ENCODE measurements at regions not wholly inside any gene's neighbourhood (a gene's known extent, or its start where the extent isn't known, plus 50 kb on each side); places are given as distances from the start of the nearest gene placed in this dataset.
"Not testable (repeated sequence)": the region's sequence is repeated elsewhere in the genome, so short reads cannot be mapped to it uniquely, and the experiment has no call there.

DNA sequence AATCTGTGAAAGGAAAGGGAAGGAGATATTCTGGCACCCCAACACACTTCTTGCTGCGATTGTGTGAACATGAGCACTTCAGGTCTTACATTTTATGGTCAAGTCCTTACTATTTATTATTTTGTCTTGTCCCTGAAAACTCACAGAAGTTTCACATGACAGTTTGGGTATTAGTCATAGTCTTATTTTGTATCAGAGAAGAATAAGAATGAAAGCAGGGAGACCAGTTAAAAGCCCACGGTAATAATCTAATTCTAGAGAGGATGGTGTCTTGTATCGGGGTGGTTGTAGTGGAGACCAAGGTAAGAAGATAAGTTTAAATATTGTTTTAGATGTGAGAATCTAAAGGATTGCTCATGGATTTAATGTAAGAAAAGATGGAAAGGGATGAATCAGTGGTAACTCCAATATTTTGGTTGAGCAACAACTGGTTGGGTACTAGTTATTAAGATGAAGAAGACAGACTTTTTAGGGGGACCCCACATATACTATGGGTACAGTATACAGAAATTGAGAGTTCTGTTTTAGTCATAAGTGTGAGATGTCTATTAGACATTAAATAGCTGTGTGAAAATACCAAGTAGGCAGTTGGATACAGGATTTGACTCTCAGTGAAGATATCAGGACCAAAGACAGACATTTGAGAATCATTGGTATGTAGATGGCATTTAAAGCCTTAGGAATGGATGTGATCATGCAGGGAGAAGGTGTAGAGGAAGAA, 227.6 kb downstream of the MFSD1 start:
- in situ Hi-C loops (cut with MboI; ENCODE audit: low pct_unique_long_range_greater_than_20kb in 2 of 9, low sequenced_read_pairs in 9 of 9, unreplicated experiment in 9 of 9) = no loop called here
- H3K4me3 ChIP-seq = no peak overlapping the region
- peaks cover 0 to 2% of the 10 kb centered on the region in 2 donors for H3K4me1 ChIP-seq (replicated peaks in 1 of 2)
- ATAC-seq (replicated peaks in 6 of 8) = no peak
- H3K27ac ChIP-seq = no peak overlapping the region
- 37 to 100% (median 88%) methylated on average over 1 to 3 of the region's 3 CpGs for WGBS, 10 experiments

DNA sequence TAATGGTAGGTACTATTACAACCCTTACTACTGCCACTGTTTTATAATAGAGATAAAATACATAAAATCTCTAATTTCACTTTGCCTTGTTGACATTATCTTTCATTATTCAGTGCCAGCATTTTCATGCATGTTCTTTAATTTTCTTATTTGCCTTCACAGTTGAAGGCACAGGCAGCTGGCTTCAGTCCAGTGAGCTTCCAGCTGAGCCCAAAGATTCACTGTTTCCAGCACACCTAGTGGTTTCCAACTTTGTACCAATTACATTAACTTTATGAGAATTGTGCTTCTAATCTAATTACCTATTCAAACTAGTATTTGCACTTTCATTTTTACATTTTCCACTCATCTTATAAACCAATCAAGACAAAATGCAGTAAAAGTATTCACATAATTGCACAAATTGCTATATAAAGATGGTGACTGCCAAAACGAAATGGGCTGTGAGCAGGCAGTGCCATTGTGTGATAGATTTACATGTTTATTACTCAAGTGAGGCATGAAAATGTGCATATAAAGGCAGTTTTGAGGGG, 228.3 kb downstream of the MFSD1 start:
- Histone ChIP-seq H3K27ac (no peak overlapping the region), H3K4me1 (replicated peaks in 1 of 2) (peaks cover 0 to 2% of the 10 kb centered on the region in 2 donors), H3K4me3 (no peak overlapping the region)
- no peak for ATAC-seq (replicated peaks in 6 of 8)
- in situ Hi-C loops (cut with MboI; ENCODE audit: low pct_unique_long_range_greater_than_20kb in 2 of 9, low sequenced_read_pairs in 9 of 9, unreplicated experiment in 9 of 9) = no loop called here
- 0 to 83% (median 67%) methylated on average over 1 of the region's 1 CpG; no CpG with 5 or more reads in 3 of the 10 experiments for WGBS, 10 experiments

DNA sequence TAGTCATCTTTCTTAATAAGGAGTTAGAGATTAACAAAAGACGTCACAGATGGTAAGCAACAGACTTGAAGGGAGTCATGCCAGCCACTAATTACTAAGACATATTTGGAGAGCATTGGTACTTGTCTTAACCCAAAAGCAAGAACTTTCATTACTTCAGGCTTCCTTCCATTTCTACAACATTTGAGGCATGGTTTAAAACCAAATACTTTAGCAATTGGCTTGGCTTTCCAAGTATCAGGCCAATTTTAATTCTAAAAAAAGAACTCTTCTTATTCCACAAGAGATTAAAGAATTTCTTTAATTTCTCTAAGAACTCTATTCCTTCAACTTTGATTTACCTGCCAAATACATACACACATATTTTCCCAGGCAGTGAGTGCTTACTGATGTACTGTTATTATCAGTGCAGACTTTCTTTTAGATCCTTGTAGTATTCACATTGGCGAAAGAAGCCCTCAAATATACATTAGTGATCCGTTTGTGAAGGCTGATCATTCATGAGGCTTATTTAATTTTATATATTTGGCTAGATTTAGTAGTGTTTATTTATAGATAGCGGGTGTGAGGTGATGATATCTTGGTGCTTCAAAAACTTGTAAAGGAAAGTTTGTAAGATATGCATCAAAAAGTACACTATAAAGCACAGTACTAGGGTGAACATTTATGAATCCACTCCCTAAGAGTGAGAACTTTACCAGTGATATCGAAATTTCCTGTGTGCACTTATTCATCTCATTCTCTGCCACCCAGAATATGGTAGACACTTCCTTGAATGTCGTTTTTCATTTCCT, 229.2 kb downstream of the MFSD1 start:
- peaks cover 0 to 2% of the 10 kb centered on the region in 2 donors for H3K4me1 ChIP-seq (replicated peaks in 1 of 2)
- in situ Hi-C loops (cut with MboI; ENCODE audit: low pct_unique_long_range_greater_than_20kb in 2 of 9, low sequenced_read_pairs in 9 of 9, unreplicated experiment in 9 of 9) = no loop called here
- no peak overlapping the region for H3K4me3 ChIP-seq
- WGBS, 10 experiments = 36 to 100% (median 56%) methylated on average over 2 to 6 of the region's 6 CpGs
- no peak overlapping the region for H3K27ac ChIP-seq
- ATAC-seq (replicated peaks in 6 of 8) = no peak

DNA sequence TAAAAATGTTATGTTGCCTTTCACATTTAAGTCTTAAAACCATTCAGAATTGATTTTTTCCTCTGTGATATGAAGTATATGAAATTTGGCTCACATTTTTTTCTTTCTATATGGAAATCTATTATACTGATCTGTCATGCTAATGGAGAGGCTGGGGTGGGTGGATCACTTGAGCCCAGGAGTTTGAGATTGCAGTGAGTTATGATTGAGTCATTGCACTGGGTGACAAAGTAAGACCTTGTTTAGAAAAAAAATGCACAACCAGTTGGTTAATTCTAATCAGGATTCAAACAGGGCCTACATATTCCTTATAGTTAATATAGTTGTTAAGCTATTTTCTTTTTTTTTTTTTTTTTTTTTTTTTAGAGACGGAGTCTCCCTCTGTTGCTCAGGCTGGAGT, 230.5 kb downstream of the MFSD1 start:
- in situ Hi-C loops (cut with MboI; ENCODE audit: low pct_unique_long_range_greater_than_20kb in 2 of 9, low sequenced_read_pairs in 9 of 9, unreplicated experiment in 9 of 9) = no loop called here
- no peak overlapping the region for H3K4me3 ChIP-seq
- peaks cover 0 to 2% of the 10 kb centered on the region in 2 donors for H3K4me1 ChIP-seq (replicated peaks in 1 of 2)
- H3K27ac ChIP-seq = no peak overlapping the region
- ATAC-seq (replicated peaks in 6 of 8) = peak in 4 of 8 experiments; percentile 32 to 71 (median 50)
- 60 to 100% methylated on average over 1 of the region's 1 CpG; no CpG with 5 or more reads in 8 of the 10 experiments for WGBS, 10 experiments

DNA sequence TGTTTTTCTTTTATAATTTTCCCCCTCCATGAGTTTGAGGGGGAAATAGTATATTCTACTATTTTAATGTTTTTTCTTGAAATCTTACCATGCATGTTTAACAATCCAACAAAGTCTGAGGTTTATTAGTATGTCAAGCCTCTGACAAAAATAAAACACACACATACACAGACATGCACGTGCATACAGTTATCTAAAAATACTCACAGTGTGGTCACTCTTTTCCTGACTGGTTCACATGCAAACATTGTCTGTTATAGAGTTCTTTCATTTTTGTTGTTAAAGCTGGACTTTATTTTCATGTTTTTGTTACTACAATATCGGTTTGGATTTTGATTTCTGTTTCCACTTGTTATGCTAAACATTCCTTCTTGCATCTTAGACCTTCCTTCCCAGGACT, 236.6 kb downstream of the MFSD1 start:
- Histone ChIP-seq H3K27ac (no peak overlapping the region), H3K4me1 (replicated peaks in 1 of 2) (no peaks in the 10 kb centered on the region), H3K4me3 (no peak overlapping the region)
- WGBS, 10 experiments = 0 to 74% (median 50%) methylated on average over 1 to 2 of the region's 2 CpGs
- in situ Hi-C loops (cut with MboI; ENCODE audit: low pct_unique_long_range_greater_than_20kb in 2 of 9, low sequenced_read_pairs in 9 of 9, unreplicated experiment in 9 of 9) = no loop called here
- ATAC-seq (replicated peaks in 6 of 8) = no peak

DNA sequence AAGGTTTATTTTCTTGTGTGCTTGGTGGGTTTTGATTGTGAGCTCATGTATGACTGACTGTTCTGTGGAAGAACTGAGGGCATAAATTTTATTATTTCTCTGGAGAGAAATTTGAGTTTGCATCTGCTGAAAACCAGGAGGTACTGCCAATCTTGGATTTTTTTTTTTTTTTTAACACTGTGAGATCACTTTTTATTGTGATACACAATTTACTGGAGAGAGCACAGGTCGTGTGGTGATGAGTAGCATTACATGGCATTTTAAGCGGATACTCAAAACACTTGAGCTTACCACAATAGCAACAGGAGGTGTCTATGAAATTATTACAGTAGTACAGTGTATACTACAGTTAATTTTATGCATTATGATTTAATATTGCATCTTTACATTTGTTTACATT, 237.4 kb downstream of the MFSD1 start:
- ATAC-seq (replicated peaks in 6 of 8) = no peak
- H3K4me3 ChIP-seq = no peak overlapping the region
- in situ Hi-C loops (cut with MboI; ENCODE audit: low pct_unique_long_range_greater_than_20kb in 2 of 9, low sequenced_read_pairs in 9 of 9, unreplicated experiment in 9 of 9) = no loop called here
- WGBS, 10 experiments = 0 to 80% (median 39%) methylated on average over 1 to 2 of the region's 2 CpGs; no CpG with 5 or more reads in 2 of the 10 experiments
- no peak overlapping the region for H3K27ac ChIP-seq
- H3K4me1 ChIP-seq (replicated peaks in 1 of 2) = no peaks in the 10 kb centered on the region

DNA sequence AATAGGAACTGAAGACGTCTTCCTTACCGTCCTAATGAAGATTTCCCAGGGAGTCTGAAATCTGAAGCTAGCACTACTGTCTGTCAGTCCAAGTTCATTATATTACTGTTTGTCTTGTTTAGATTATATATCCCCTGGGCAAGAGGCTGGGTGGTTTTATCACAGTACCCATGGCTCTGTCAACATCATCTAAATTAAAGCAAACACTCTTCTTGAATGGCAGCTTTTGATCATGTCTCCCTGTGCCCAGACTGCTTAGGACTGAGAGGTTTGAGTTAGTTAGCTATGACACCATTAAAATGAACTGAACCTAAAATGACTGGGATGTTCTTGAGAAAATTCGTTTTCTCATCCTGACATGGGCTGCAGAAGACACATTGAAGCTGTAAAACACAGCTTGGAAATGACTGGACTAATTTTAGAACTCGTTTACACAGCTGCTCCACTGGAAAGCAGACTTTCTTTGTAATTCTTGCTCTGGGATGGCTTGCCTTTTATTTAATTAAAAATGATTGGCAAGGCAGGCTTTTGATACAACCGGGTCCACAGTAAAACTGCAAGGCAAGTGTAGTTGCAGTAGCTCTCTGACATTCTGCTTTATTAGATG, 243.5 kb downstream of the MFSD1 start:
- ATAC-seq (replicated peaks in 6 of 8) = peak in 2 of 8 experiments; percentile 54 to 63
- WGBS, 10 experiments = 9 to 100% (median 66%) methylated on average over 1 to 5 of the region's 5 CpGs; no CpG with 5 or more reads in 1 of the 10 experiments
- in situ Hi-C loops (cut with MboI; ENCODE audit: low pct_unique_long_range_greater_than_20kb in 2 of 9, low sequenced_read_pairs in 9 of 9, unreplicated experiment in 9 of 9) = no loop called here
- H3K4me3 ChIP-seq = no peak overlapping the region
- peaks cover 0 to 5% of the 10 kb centered on the region in 2 donors for H3K4me1 ChIP-seq (replicated peaks in 1 of 2)
- H3K27ac ChIP-seq = no peak overlapping the region

DNA sequence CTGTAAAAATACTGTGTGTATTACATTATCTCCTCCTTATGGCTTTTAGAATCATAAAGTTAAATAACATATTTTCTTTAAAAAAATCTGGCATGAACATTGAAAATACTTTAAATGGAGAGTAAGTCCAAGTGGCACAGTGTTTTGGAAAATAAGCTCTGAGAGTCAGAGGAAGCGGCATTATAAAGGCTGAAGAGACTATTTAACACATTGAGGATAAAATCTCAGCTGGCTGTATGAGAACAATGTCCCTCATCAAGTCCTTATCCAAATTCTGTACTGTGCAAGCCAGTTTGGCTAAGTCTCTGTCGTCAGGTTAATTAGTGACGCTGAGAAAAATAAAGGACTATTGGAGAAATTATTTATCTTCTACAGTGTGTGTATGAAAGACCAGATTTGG, 245.5 kb downstream of the MFSD1 start:
- in situ Hi-C loops (cut with MboI; ENCODE audit: low pct_unique_long_range_greater_than_20kb in 2 of 9, low sequenced_read_pairs in 9 of 9, unreplicated experiment in 9 of 9) = no loop called here
- 34 to 100% (median 92%) methylated on average over 1 to 3 of the region's 3 CpGs; no CpG with 5 or more reads in 1 of the 10 experiments for WGBS, 10 experiments
- Histone ChIP-seq H3K27ac (no peak overlapping the region), H3K4me1 (replicated peaks in 1 of 2) (peaks cover 0 to 5% of the 10 kb centered on the region in 2 donors), H3K4me3 (no peak overlapping the region)
- no peak for ATAC-seq (replicated peaks in 6 of 8)

DNA sequence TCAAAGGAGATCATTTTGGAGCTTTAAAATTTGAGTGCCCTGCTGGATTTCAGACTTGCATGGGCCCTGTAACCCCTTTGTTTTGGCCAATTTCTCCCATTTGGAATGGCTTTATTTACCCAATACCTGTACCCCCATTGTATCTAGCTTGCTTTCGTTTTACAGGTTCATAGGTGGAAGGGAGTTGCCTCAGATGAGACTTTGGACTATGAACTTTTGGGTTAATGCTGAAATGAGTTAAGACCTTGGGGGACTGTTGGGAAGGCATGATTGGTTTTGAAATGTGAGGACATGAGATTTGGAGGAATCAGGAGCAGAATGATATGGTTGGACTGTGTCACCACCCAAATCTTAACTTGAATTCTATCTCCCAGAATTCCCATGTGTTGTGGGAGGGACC, 250.6 kb downstream of the MFSD1 start:
- H3K4me1 ChIP-seq (replicated peaks in 1 of 2); in situ Hi-C loops (cut with MboI; ENCODE audit: low pct_unique_long_range_greater_than_20kb in 2 of 9, low sequenced_read_pairs in 9 of 9, unreplicated experiment in 9 of 9); H3K4me3 ChIP-seq; H3K27ac ChIP-seq; ATAC-seq (replicated peaks in 6 of 8): not testable (repeated sequence)
- WGBS, 10 experiments = 0 to 100% (median 44%) methylated on average over 1 of the region's 1 CpG; no CpG with 5 or more reads in 6 of the 10 experiments

DNA sequence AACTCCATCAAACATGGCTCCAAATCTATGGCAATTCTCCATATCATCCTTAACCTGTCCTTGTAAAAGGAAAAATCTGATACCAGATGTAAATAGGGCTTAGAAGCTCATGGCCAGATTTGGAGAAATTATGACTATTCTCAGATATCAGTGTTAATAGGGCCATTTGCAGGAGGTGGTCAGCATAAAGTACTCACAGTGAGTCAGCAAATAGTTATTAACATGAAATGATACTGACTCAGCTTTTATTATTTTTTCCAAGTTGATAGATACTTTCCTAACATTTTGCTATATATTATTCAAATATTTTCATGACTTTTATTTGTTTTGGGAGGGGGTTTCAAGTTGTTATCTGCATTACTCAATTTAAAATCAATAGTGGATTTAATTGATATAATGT, 255.8 kb downstream of the MFSD1 start:
- in situ Hi-C loops (cut with MboI; ENCODE audit: low pct_unique_long_range_greater_than_20kb in 2 of 9, low sequenced_read_pairs in 9 of 9, unreplicated experiment in 9 of 9) = no loop called here
- no peak for ATAC-seq (replicated peaks in 6 of 8)
- no peak overlapping the region for H3K27ac ChIP-seq

DNA sequence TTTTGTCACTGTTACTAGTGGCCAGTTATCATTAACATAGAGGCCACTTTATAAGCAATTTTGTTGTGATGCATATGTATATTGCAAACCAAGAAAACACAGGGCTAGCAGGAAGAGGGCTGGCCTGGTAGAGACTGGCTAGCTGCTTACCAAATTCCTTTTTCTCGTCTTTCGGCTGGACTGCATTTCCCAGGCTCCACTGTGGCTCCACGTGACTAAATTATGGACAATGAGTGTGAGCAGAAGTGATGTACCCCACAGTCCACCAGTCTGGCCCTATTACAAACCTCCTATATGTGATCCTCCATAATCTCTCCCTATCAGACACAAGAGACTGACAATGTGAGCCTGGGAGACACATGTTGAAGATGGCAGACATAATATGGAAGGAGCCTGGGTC, 257.0 kb downstream of the MFSD1 start:
- Histone ChIP-seq H3K27ac (no peak overlapping the region), H3K4me1 (replicated peaks in 1 of 2) (peaks cover 0 to 10% of the 10 kb centered on the region in 2 donors), H3K4me3 (no peak overlapping the region)
- in situ Hi-C loops (cut with MboI; ENCODE audit: low pct_unique_long_range_greater_than_20kb in 2 of 9, low sequenced_read_pairs in 9 of 9, unreplicated experiment in 9 of 9) = no loop called here
- peak in 2 of 8 experiments; percentile 18 to 65 for ATAC-seq (replicated peaks in 6 of 8)
- WGBS, 10 experiments = 52 to 80% (median 67%) methylated on average over 1 to 3 of the region's 3 CpGs; no CpG with 5 or more reads in 5 of the 10 experiments

More for the DNA sequence above, 255.8 kb downstream of the MFSD1 start:
- Histone ChIP-seq H3K4me3 (no peak overlapping the region), H3K4me1 (replicated peaks in 1 of 2) (peaks cover 0 to 10% of the 10 kb centered on the region in 2 donors)

DNA sequence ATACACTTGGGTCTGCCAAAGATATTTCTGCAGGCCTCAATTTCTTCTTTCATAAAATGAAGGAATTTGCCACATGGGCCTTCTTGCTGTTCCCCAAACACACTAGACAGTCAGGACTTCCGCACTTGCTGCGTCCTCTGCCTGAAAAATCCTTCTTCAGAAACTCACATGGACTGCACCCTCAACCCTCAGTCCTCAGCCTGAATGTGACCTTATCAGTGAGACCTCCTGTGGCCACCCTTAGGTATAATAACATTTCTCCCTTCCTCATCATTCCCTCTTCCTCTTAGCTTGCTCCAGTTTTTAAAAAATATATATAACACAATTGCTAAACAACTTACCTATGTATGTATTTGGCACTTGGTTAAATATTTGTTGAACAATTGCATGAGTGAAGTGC, 257.5 kb downstream of the MFSD1 start:
- no peak overlapping the region for H3K4me3 ChIP-seq
- no peak for ATAC-seq (replicated peaks in 6 of 8)
- WGBS, 10 experiments = 37 to 100% (median 83%) methylated on average over 1 to 2 of the region's 2 CpGs; no CpG with 5 or more reads in 2 of the 10 experiments
- no peak overlapping the region for H3K27ac ChIP-seq
- peaks cover 0 to 5% of the 10 kb centered on the region in 2 donors for H3K4me1 ChIP-seq (replicated peaks in 1 of 2)
- in situ Hi-C loops (cut with MboI; ENCODE audit: low pct_unique_long_range_greater_than_20kb in 2 of 9, low sequenced_read_pairs in 9 of 9, unreplicated experiment in 9 of 9) = no loop called here
